ENCODE measurements at regions not wholly inside any gene's neighbourhood (a gene's known extent, or its start where the extent isn't known, plus 50 kb on each side); places are given as distances from the start of the nearest gene placed in this dataset.

DNA sequence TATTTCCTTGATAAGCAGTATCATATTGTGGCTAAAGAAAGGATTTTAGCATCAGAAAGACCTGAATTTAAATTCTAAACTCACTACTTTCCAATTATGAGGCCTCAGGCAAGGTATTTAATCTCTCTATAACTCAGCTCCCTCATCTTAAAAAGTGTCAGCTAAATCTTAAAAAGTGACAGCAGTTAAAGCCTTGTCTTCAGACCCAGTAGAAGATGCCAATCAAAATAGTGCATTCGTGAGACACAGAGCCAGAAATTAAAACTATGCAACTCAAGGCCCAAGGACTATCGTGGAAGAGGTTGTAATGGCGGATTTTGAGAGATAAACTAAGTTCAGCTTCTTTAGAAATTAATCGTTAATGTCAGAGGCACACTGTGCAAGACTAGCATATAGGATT, 677.5 kb upstream of the BRINP3 start:
- no peak overlapping the region for H3K9ac ChIP-seq (ENCODE audit: control insufficient read depth, extremely low read depth, insufficient read depth, low read length)
- DNase-seq (ENCODE audit: low read depth, low spot score) (no peak), FAIRE-seq (no peak)
- dilution Hi-C loops (cut with MboI; ENCODE audit: extremely low pct_ligation_motif_present, low sequenced_read_pairs) = no loop called here
- no peak overlapping the region for H3K4me3 ChIP-seq (ENCODE audit: control insufficient read depth in 2 of 3, extremely low read depth in 1 of 3, insufficient read depth in 2 of 3, low read depth in 1 of 3, low read length in 3 of 3)
- TF ChIP-seq EZH2 (IDR thresholded peaks at IDR 0.05; ENCODE audit: low read length) = no peak
- TF ChIP-seq, protein P1, sequence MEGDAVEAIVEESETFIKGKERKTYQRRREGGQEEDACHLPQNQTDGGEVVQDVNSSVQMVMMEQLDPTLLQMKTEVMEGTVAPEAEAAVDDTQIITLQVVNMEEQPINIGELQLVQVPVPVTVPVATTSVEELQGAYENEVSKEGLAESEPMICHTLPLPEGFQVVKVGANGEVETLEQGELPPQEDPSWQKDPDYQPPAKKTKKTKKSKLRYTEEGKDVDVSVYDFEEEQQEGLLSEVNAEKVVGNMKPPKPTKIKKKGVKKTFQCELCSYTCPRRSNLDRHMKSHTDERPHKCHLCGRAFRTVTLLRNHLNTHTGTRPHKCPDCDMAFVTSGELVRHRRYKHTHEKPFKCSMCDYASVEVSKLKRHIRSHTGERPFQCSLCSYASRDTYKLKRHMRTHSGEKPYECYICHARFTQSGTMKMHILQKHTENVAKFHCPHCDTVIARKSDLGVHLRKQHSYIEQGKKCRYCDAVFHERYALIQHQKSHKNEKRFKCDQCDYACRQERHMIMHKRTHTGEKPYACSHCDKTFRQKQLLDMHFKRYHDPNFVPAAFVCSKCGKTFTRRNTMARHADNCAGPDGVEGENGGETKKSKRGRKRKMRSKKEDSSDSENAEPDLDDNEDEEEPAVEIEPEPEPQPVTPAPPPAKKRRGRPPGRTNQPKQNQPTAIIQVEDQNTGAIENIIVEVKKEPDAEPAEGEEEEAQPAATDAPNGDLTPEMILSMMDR (optimal IDR thresholded peaks at IDR 0.05 in 1 of 3, IDR thresholded peaks at IDR 0.05 in 1 of 3, conservative IDR thresholded peaks at IDR 0.05 in 1 of 3; ENCODE audit: extremely low read depth in 1 of 3, insufficient read depth in 2 of 3, low read length in 3 of 3) = no peak
- no peaks in the 10 kb centered on the region for H3K27me3 ChIP-seq (ENCODE audit: control insufficient read depth, extremely low read depth, insufficient read depth, low read length)
- H2AFZ ChIP-seq (ENCODE audit: control insufficient read depth, low read length) = no peak overlapping the region
- no peaks in the 10 kb centered on the region for H3K4me1 ChIP-seq (ENCODE audit: control insufficient read depth, extremely low read depth, insufficient read depth, low read length)
- no peaks in the 10 kb centered on the region for H3K79me2 ChIP-seq (ENCODE audit: control insufficient read depth, insufficient read depth, low read length)
- no peaks in the 10 kb centered on the region for H4K20me1 ChIP-seq (ENCODE audit: control insufficient read depth, extremely low read depth, insufficient read depth, low read length)
- no peaks in the 10 kb centered on the region for H3K36me3 ChIP-seq (ENCODE audit: control insufficient read depth in 2 of 2, extremely low read depth in 1 of 2, insufficient read depth in 2 of 2, low read length in 2 of 2)
- H3K4me2 ChIP-seq (ENCODE audit: control insufficient read depth, extremely low read depth, insufficient read depth, low read depth, low read length) = no peak overlapping the region
- no peak overlapping the region for H3K27ac ChIP-seq (ENCODE audit: control insufficient read depth, insufficient read depth, low read length)
- no peaks in the 10 kb centered on the region for H3K9me3 ChIP-seq (ENCODE audit: control insufficient read depth, low read depth, low read length)
- H3K9me1 ChIP-seq (ENCODE audit: control insufficient read depth, extremely low read depth, insufficient read depth, low read length) = no peaks in the 10 kb centered on the region

DNA sequence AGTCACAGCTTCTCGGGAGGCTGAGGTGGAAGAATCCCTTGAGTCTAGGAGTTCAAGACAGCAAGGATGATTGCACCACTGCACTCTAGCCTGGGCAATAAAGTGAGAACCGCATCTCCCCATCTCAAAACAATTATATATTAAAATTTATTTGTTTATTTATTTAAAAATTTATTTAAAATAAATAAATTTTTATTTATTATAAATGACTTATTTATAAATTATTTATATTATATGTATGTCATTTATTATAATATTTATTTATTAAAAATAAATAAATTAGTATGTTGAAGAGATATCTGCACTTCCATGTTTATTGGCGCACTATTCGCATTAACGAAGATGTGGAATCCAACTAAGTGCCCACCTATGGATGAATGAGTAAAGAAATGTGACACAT, 683.2 kb upstream of the BRINP3 start:
- Histone ChIP-seq H3K36me3 (ENCODE audit: control insufficient read depth in 2 of 2, extremely low read depth in 1 of 2, insufficient read depth in 2 of 2, low read length in 2 of 2) (no peaks in the 10 kb centered on the region), H2AFZ (ENCODE audit: control insufficient read depth, low read length) (no peak overlapping the region), H3K27ac (ENCODE audit: control insufficient read depth, insufficient read depth, low read length) (no peak overlapping the region), H3K9ac (ENCODE audit: control insufficient read depth, extremely low read depth, insufficient read depth, low read length) (no peak overlapping the region), H3K4me3 (ENCODE audit: control insufficient read depth in 2 of 3, extremely low read depth in 1 of 3, insufficient read depth in 2 of 3, low read depth in 1 of 3, low read length in 3 of 3) (no peak overlapping the region), H3K9me3 (ENCODE audit: control insufficient read depth, low read depth, low read length) (no peaks in the 10 kb centered on the region), H3K9me1 (ENCODE audit: control insufficient read depth, extremely low read depth, insufficient read depth, low read length) (no peaks in the 10 kb centered on the region), H3K79me2 (ENCODE audit: control insufficient read depth, insufficient read depth, low read length) (no peaks in the 10 kb centered on the region), H3K27me3 (ENCODE audit: control insufficient read depth, extremely low read depth, insufficient read depth, low read length) (no peaks in the 10 kb centered on the region), H3K4me1 (ENCODE audit: control insufficient read depth, extremely low read depth, insufficient read depth, low read length) (no peaks in the 10 kb centered on the region), H4K20me1 (ENCODE audit: control insufficient read depth, extremely low read depth, insufficient read depth, low read length) (no peaks in the 10 kb centered on the region), H3K4me2 (ENCODE audit: control insufficient read depth, extremely low read depth, insufficient read depth, low read depth, low read length) (no peak overlapping the region)
- dilution Hi-C loops (cut with MboI; ENCODE audit: extremely low pct_ligation_motif_present, low sequenced_read_pairs) = no loop called here
- TF ChIP-seq, protein P1 (optimal IDR thresholded peaks at IDR 0.05 in 1 of 3, IDR thresholded peaks at IDR 0.05 in 1 of 3, conservative IDR thresholded peaks at IDR 0.05 in 1 of 3; ENCODE audit: extremely low read depth in 1 of 3, insufficient read depth in 2 of 3, low read length in 3 of 3) = no peak
- TF ChIP-seq EZH2 (IDR thresholded peaks at IDR 0.05; ENCODE audit: low read length) = no peak
- DNase-seq (ENCODE audit: low read depth, low spot score) (no peak), FAIRE-seq (no peak)

All from keratinocyte (primary cell).